Upper lobe of right lung (tissue), 1 donor: ENCODE measurements at regions not wholly inside any gene's neighbourhood (a gene's known extent, or its start where the extent isn't known, plus 50 kb on each side); places are given as distances from the start of the nearest gene placed in this dataset.

Source experiments
- ATAC-seq: fragments of 200-7000 bp; cut with Tn5 transposase; one replicate; pipeline ENCODE4 v1.9.1; 2020; ENCODE audit warnings: mild to moderate bottlenecking, moderate library complexity
- DNase-seq: peaks from one replicate; pipeline ENCODE4 v3.0.0-alpha.2; 2020
- H3K27ac ChIP-seq: fragments of 200-600 bp; one replicate; pipeline ENCODE4 v1.8.0; 2022
- H3K27me3 ChIP-seq: fragments of 200-600 bp; one replicate; pipeline ENCODE4 v1.8.0; 2022; ENCODE audit warnings: mild to moderate bottlenecking
- H3K36me3 ChIP-seq: fragments of 200-600 bp; one replicate; pipeline ENCODE4 v1.8.0; 2022
- H3K4me1 ChIP-seq: fragments of 200-600 bp; one replicate; pipeline ENCODE4 v1.8.0; 2022
- H3K4me3 ChIP-seq: fragments of 200-600 bp; one replicate; pipeline ENCODE4 v1.8.0; 2022; ENCODE audit warnings: mild to moderate bottlenecking
- H3K9me3 ChIP-seq: fragments of 200-600 bp; one replicate; pipeline ENCODE4 v1.8.0; 2022
- CTCF ChIP-seq: fragments of 200-600 bp; IDR thresholded peaks from one replicate; pipeline ENCODE4 v1.8.0; 2022; ENCODE audit warnings: antibody characterized with exemption
- intact Hi-C: fragments of 100-400 bp; cut with DNase I; formaldehyde crosslinking; loops from one replicate; pipeline ENCODE4 v1.11.0; 2022
- donor health status: DM: no; HTN: yes; CAD: no; lungs with severe emphysema.

- DNase-seq (no peak), ATAC-seq (no peak)
- Histone ChIP-seq H3K36me3 (no peaks in the 10 kb centered on the region), H3K4me1 (no peaks in the 10 kb centered on the region), H3K27ac (no peak overlapping the region), H3K4me3 (no peak overlapping the region), H3K27me3 (no peaks in the 10 kb centered on the region), H3K9me3 (no peaks in the 10 kb centered on the region)
- TF ChIP-seq CTCF: no peak
- intact Hi-C loops: no loop called here
These were observed 143.4 kb downstream of the NSUN3 start for GRCh38 chr3:94206291-94206690.

DNA sequence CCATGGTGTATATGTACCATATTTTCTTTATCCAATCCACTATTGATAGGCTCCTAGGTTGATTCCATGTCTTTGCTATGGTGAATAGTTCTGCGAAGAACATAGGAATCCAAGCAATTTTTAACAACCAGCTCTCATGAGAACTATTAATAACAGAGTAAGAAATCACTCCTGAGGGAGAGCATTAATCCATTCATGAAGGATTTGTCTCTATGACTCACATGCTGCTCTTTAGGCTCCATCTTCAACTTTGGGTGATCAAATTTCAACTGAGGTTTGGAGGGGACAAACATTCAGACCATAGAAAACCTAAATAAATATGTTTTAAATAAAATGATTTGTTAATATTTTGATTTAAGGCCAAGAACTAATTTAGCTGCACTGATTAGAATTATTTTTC lies 147.4 kb downstream of the NSUN3 start:
- DNase-seq (no peak), ATAC-seq (no peak)
- Histone ChIP-seq H3K9me3 (no peaks in the 10 kb centered on the region), H3K4me3 (no peak overlapping the region), H3K27me3 (no peaks in the 10 kb centered on the region), H3K36me3 (no peaks in the 10 kb centered on the region), H3K4me1 (no peaks in the 10 kb centered on the region), H3K27ac (no peak overlapping the region)
- intact Hi-C loops: no loop called here
- TF ChIP-seq CTCF: no peak

- H3K4me1 ChIP-seq: no peaks in the 10 kb centered on the region
- TF ChIP-seq CTCF: no peak
- ATAC-seq (no peak), DNase-seq (no peak)
- H3K4me3 ChIP-seq: no peak overlapping the region
- H3K27ac ChIP-seq: no peak overlapping the region
- intact Hi-C loops: no loop called here
- no peaks in the 10 kb centered on the region for H3K36me3 ChIP-seq
- no peaks in the 10 kb centered on the region for H3K9me3 ChIP-seq
- H3K27me3 ChIP-seq: no peaks in the 10 kb centered on the region
These were observed 154.5 kb downstream of the NSUN3 start for GRCh38 chr3:94217406-94217805.

GRCh38 chr3:94220426-94220825 lies 157.6 kb downstream of the NSUN3 start:
- Histone ChIP-seq H3K9me3 (no peaks in the 10 kb centered on the region), H3K4me3 (no peak overlapping the region), H3K4me1 (no peaks in the 10 kb centered on the region), H3K27me3 (no peaks in the 10 kb centered on the region), H3K36me3 (no peaks in the 10 kb centered on the region), H3K27ac (no peak overlapping the region)
- intact Hi-C loops: no loop called here
- DNase-seq: no peak
- TF ChIP-seq CTCF: no peak
- ATAC-seq: no peak

DNA sequence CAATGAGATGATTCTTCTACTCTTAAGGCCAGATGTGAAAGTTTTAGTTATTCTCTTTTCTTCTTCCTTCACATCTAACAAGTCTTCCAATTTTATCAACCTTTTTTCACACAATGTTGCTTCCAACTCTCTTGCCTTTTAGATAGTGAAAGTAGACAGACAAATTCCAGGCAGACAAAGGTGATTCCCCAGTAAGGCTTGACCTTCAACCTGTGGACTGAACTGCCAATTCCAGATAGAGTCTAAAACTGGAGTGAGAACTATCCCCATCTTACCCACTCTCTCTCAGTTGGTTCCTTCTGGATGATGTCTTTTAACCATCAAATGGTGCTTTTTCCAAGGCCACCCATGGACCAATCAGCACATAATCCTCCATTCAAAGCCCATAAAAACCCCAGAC lies 159.0 kb downstream of the NSUN3 start:
- no peak for TF ChIP-seq CTCF
- no peaks in the 10 kb centered on the region for H3K4me1 ChIP-seq
- ATAC-seq (no peak), DNase-seq (no peak)
- no peak overlapping the region for H3K27ac ChIP-seq
- no peaks in the 10 kb centered on the region for H3K27me3 ChIP-seq
- intact Hi-C loops: no loop called here
- H3K36me3 ChIP-seq: no peaks in the 10 kb centered on the region
- no peaks in the 10 kb centered on the region for H3K9me3 ChIP-seq
- no peak overlapping the region for H3K4me3 ChIP-seq

GRCh38 chr3:94225148-94225865 lies 162.4 kb downstream of the NSUN3 start:
- Histone ChIP-seq H3K27me3 (no peaks in the 10 kb centered on the region), H3K9me3 (no peaks in the 10 kb centered on the region), H3K4me1 (no peaks in the 10 kb centered on the region), H3K27ac (no peak overlapping the region), H3K4me3 (no peak overlapping the region), H3K36me3 (no peaks in the 10 kb centered on the region)
- no peak for ATAC-seq
- intact Hi-C loops: no loop called here
- no peak for DNase-seq
- TF ChIP-seq CTCF: no peak
